C4-2B (cell line): ENCODE measurements at regions not wholly inside any gene's neighbourhood (a gene's known extent, or its start where the extent isn't known, plus 50 kb on each side); places are given as distances from the start of the nearest gene placed in this dataset.

Experiments used
- CTCF ChIP-seq: fragments of 450-650 bp; conservative IDR thresholded peaks from 2 replicates; pipeline ENCODE4 v1.5.1; 2017; ENCODE audit warnings: mild to moderate bottlenecking
- ZFX ChIP-seq: fragments of 450-650 bp; IDR thresholded peaks from 2 replicates; pipeline ENCODE4 v1.6.1; 2017

- no peak for TF ChIP-seq CTCF
- no peak for TF ChIP-seq ZFX
Measured at GRCh38 chr11:111107501-111107900, 138.0 kb upstream of the POU2AF2 start.
